Body of pancreas (tissue), 4 donors: ENCODE measurements at regions not wholly inside any gene's neighbourhood (a gene's known extent, or its start where the extent isn't known, plus 50 kb on each side); places are given as distances from the start of the nearest gene placed in this dataset.

Source experiments
- CTCF ChIP-seq, 7 experiments: fragments of 450-650 bp in 4 of 7; fragments of 200-600 bp in 3 of 7; sonication (generic) in 3 of 7; IDR thresholded peaks; one replicate each; pipeline ENCODE4 v1.5.1; 2016 to 2019; ENCODE audit warnings: antibody characterized with exemption in 7 of 7
- POLR2A ChIP-seq, 3 donors: fragments of 450-650 bp; IDR thresholded peaks; one replicate each; pipeline ENCODE4 v1.6.1; 2016; ENCODE audit warnings: antibody characterized with exemption in 3 of 3, mild to moderate bottlenecking in 2 of 3

- no peak for TF ChIP-seq CTCF (IDR thresholded peaks at IDR 0.05)
- TF ChIP-seq POLR2A (IDR thresholded peaks at IDR 0.05) = no peak
Measured at GRCh38 chr20:54321352-54322087, 113.6 kb downstream of the PFDN4 start.
